Left lung (tissue), 4 donors: ENCODE measurements at regions not wholly inside any gene's neighbourhood (a gene's known extent, or its start where the extent isn't known, plus 50 kb on each side); places are given as distances from the start of the nearest gene placed in this dataset.

Source experiments
- ATAC-seq: fragments of 200-7000 bp; cut with Tn5 transposase; one replicate; pipeline ENCODE4 v1.9.1; 2020; ENCODE audit warnings: moderate library complexity
- DNase-seq, 4 donors: peaks; one replicate each; pipeline ENCODE4 v3.0.0-alpha.2; 2013 to 2020
- H3K27ac ChIP-seq, 2 donors: fragments of 200-600 bp; sonication (generic) in 1 of 2; one replicate each; pipeline versions ENCODE4 v1.5.0 to v1.8.0; 2020 to 2021
- H3K27me3 ChIP-seq, 2 donors: fragments of 200-600 bp; sonication (generic) in 1 of 2; one replicate each; pipeline versions ENCODE4 v1.5.0 to v1.8.0; 2020 to 2021
- H3K36me3 ChIP-seq, 2 donors: fragments of 200-600 bp; sonication (generic) in 1 of 2; one replicate each; pipeline versions ENCODE4 v1.5.0 to v1.8.0; 2020 to 2021
- H3K4me1 ChIP-seq, 2 donors: fragments of 200-600 bp; one replicate each; pipeline ENCODE4 v1.8.0; 2021
- H3K4me3 ChIP-seq, 2 donors: fragments of 200-600 bp; sonication (generic) in 1 of 2; one replicate each; pipeline versions ENCODE4 v1.5.0 to v1.8.0; 2020 to 2021; ENCODE audit warnings: mild to moderate bottlenecking in 1 of 2
- H3K9me3 ChIP-seq, 2 donors: fragments of 200-600 bp; sonication (generic) in 1 of 2; one replicate each; pipeline versions ENCODE4 v1.5.0 to v1.8.0; 2020 to 2021
- CTCF ChIP-seq, 2 donors: fragments of 200-600 bp; sonication (generic) in 1 of 2; IDR thresholded peaks; one replicate each; pipeline versions ENCODE4 v1.5.0 to v1.8.0; 2021; ENCODE audit warnings: antibody characterized with exemption in 2 of 2
- intact Hi-C, 2 donors: fragments of 100-400 bp; cut with DNase I; formaldehyde crosslinking; loops; one replicate each; pipeline versions ENCODE4 v1.11.2 to v1.14.2; 2022
- donor health status: DM: no; HTN: yes; CAD: no.
- donor health status: DM: no; HTN: no; CAD: no.

- TF ChIP-seq CTCF (IDR thresholded peaks at IDR 0.05), result no peak
- ATAC-seq (no peak), DNase-seq (no peak)
- no peak overlapping the region for H3K27ac ChIP-seq
- no peak overlapping the region for H3K4me3 ChIP-seq
- H3K4me1 ChIP-seq, result peaks cover 7 to 9% of the 10 kb centered on the region in 2 donors
- intact Hi-C loops, result no loop called here
- H3K9me3 ChIP-seq, result no peaks in the 10 kb centered on the region
- no peaks in the 10 kb centered on the region for H3K27me3 ChIP-seq
- H3K36me3 ChIP-seq, result no peaks in the 10 kb centered on the region
These were observed 97.1 kb upstream of the LGALSL start for GRCh38 chr2:64356906-64357305.

- peak overlapping the region in 1 of 2 donors; percentile 60 for H3K27ac ChIP-seq
- no peak for TF ChIP-seq CTCF (IDR thresholded peaks at IDR 0.05)
- ATAC-seq (no peak), DNase-seq (no peak)
- peaks cover 7 to 9% of the 10 kb centered on the region in 2 donors for H3K4me1 ChIP-seq
- intact Hi-C loops, result no loop called here
- no peak overlapping the region for H3K4me3 ChIP-seq
- no peaks in the 10 kb centered on the region for H3K9me3 ChIP-seq
- no peaks in the 10 kb centered on the region for H3K27me3 ChIP-seq
- no peaks in the 10 kb centered on the region for H3K36me3 ChIP-seq
These were observed 94.6 kb upstream of the LGALSL start for GRCh38 chr2:64359171-64359891.

- H3K27ac ChIP-seq, result peak overlapping the region in 1 of 2 donors; percentile 60
- no peaks in the 10 kb centered on the region for H3K27me3 ChIP-seq
- no peak overlapping the region for H3K4me3 ChIP-seq
- ATAC-seq (peak; percentile 94), DNase-seq (peak in 3 of 4 donors; percentile 15 to 85 (median 83))
- TF ChIP-seq CTCF (IDR thresholded peaks at IDR 0.05), result no peak
- peaks cover 7 to 9% of the 10 kb centered on the region in 2 donors for H3K4me1 ChIP-seq
- intact Hi-C loops, result no loop called here
- no peaks in the 10 kb centered on the region for H3K9me3 ChIP-seq
- H3K36me3 ChIP-seq, result no peaks in the 10 kb centered on the region
These were observed 93.9 kb upstream of the LGALSL start for GRCh38 chr2:64359892-64360657.

GRCh38 chr2:64361151-64361938 is 92.6 kb upstream of the LGALSL start:
- DNase-seq, result no peak
- intact Hi-C loops, result no loop called here
- Histone ChIP-seq H3K36me3 (no peaks in the 10 kb centered on the region), H3K9me3 (no peaks in the 10 kb centered on the region), H3K4me3 (no peak overlapping the region), H3K27ac (no peak overlapping the region), H3K4me1 (peaks cover 7 to 9% of the 10 kb centered on the region in 2 donors), H3K27me3 (no peaks in the 10 kb centered on the region)
- no peak for TF ChIP-seq CTCF (IDR thresholded peaks at IDR 0.05)
- ATAC-seq, result no peak
